Esophagus squamous epithelium (tissue), 4 donors: ENCODE measurements at regions not wholly inside any gene's neighbourhood (a gene's known extent, or its start where the extent isn't known, plus 50 kb on each side); places are given as distances from the start of the nearest gene placed in this dataset.

ENCODE experiments used
- POLR2A ChIP-seq, 4 donors: fragments of 450-650 bp; IDR thresholded peaks; one replicate each; pipeline ENCODE4 v1.6.1; 2017; ENCODE audit warnings: antibody characterized with exemption in 4 of 4, mild to moderate bottlenecking in 4 of 4, moderate library complexity in 3 of 4
- TF ChIP-seq, protein P1 (sequence below), 6 experiments: fragments of 450-650 bp in 4 of 6; fragments of 200-600 bp in 2 of 6; sonication (generic) in 2 of 6; IDR thresholded peaks; one replicate each; pipeline ENCODE4 v1.5.1; 2016 to 2019; ENCODE audit warnings: antibody characterized with exemption in 6 of 6, mild to moderate bottlenecking in 4 of 6, moderate library complexity in 4 of 6

- TF ChIP-seq, protein P1, sequence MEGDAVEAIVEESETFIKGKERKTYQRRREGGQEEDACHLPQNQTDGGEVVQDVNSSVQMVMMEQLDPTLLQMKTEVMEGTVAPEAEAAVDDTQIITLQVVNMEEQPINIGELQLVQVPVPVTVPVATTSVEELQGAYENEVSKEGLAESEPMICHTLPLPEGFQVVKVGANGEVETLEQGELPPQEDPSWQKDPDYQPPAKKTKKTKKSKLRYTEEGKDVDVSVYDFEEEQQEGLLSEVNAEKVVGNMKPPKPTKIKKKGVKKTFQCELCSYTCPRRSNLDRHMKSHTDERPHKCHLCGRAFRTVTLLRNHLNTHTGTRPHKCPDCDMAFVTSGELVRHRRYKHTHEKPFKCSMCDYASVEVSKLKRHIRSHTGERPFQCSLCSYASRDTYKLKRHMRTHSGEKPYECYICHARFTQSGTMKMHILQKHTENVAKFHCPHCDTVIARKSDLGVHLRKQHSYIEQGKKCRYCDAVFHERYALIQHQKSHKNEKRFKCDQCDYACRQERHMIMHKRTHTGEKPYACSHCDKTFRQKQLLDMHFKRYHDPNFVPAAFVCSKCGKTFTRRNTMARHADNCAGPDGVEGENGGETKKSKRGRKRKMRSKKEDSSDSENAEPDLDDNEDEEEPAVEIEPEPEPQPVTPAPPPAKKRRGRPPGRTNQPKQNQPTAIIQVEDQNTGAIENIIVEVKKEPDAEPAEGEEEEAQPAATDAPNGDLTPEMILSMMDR (IDR thresholded peaks at IDR 0.05) = no peak
- no peak for TF ChIP-seq POLR2A (IDR thresholded peaks at IDR 0.05)
Observed at GRCh38 chr14:97844042-97844441, 1046.9 kb downstream of the VRK1 start.
